ENCODE measurements at regions not wholly inside any gene's neighbourhood (a gene's known extent, or its start where the extent isn't known, plus 50 kb on each side); places are given as distances from the start of the nearest gene placed in this dataset.

DNA sequence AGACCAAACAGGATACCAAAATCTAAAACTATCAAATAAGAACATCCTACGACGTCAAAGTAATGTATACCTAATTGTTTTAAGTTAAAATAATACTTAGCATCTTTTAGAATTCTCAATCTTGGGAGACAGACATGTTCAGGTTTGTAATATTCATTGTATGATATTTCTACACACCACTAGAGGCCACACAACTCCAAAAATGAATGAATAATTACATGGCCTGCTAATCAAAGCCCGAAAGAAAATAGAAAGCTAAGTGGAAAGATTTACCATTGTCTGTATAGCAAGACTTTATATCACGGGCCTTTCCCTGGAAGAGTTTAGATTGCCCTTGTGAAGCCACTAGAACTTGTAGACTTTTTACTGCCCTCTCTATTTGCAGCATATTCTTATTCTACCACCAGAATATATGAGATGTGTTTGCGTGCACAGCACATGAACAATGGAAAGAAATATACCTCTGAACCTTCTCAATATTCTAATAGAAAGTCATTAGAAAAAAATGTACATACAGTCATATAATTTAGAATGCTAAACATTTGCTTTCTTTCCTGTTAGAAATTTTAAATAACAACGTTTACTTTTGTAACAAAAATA lies 380.1 kb upstream of the NUDT12 start:
- ATAC-seq, result no peak
- no peak overlapping the region for H3K27ac ChIP-seq
- intact Hi-C loops (cut with DNase I), result loop anchor here in 1 of 2 donors (10.0 kb wide), 1 partner anchor 472 kb away; no protein-coding TSS in a partner anchor
- H3K4me1 ChIP-seq, result no peaks in the 10 kb centered on the region
- no peak for DNase-seq
- no peak overlapping the region for H3K4me3 ChIP-seq
- no peaks in the 10 kb centered on the region for H3K9me3 ChIP-seq
- TF ChIP-seq, protein P1, sequence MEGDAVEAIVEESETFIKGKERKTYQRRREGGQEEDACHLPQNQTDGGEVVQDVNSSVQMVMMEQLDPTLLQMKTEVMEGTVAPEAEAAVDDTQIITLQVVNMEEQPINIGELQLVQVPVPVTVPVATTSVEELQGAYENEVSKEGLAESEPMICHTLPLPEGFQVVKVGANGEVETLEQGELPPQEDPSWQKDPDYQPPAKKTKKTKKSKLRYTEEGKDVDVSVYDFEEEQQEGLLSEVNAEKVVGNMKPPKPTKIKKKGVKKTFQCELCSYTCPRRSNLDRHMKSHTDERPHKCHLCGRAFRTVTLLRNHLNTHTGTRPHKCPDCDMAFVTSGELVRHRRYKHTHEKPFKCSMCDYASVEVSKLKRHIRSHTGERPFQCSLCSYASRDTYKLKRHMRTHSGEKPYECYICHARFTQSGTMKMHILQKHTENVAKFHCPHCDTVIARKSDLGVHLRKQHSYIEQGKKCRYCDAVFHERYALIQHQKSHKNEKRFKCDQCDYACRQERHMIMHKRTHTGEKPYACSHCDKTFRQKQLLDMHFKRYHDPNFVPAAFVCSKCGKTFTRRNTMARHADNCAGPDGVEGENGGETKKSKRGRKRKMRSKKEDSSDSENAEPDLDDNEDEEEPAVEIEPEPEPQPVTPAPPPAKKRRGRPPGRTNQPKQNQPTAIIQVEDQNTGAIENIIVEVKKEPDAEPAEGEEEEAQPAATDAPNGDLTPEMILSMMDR (IDR thresholded peaks at IDR 0.05), result no peak
- H3K36me3 ChIP-seq (ENCODE audit: insufficient read depth in 1 of 2, low read depth in 1 of 2), result no peaks in the 10 kb centered on the region
- H3K27me3 ChIP-seq (ENCODE audit: insufficient read depth in 3 of 3, low read length in 2 of 3), result no peaks in the 10 kb centered on the region
- WGBS, 3 donors, result 68 to 75% (median 71%) methylated on average over 6 of the region's 6 CpGs

DNA sequence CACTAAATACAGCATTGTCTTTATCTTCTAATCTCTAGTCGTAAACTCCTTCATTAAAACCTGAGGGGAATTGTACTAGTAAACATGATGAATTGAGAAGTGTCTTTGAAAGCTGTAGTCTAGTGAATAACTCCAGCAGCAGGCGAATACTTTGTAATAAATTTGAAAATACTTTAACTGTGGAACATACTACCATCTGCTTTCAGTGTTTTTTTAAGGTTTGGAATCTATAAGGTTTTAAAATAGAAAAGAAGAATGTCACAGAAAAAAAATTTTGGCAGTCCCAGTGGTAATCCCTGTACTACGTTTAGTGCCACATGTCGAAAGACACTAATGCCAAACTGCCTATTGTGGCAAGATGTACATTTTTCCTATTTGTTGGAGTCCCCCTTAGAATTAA lies 379.0 kb upstream of the NUDT12 start:
- WGBS, 3 donors, result 58 to 64% (median 58%) methylated on average over 4 of the region's 4 CpGs
- no peak for ATAC-seq
- intact Hi-C loops (cut with DNase I), result loop anchor here in 1 of 2 donors (10.0 kb wide), 1 partner anchor 473 kb away; no protein-coding TSS in a partner anchor
- H3K9me3 ChIP-seq, result no peaks in the 10 kb centered on the region
- TF ChIP-seq, protein P1 (IDR thresholded peaks at IDR 0.05), result no peak
- no peak overlapping the region for H3K27ac ChIP-seq
- H3K36me3 ChIP-seq (ENCODE audit: insufficient read depth in 1 of 2, low read depth in 1 of 2), result no peaks in the 10 kb centered on the region
- H3K27me3 ChIP-seq (ENCODE audit: insufficient read depth in 3 of 3, low read length in 2 of 3), result no peaks in the 10 kb centered on the region
- no peaks in the 10 kb centered on the region for H3K4me1 ChIP-seq
- H3K4me3 ChIP-seq, result no peak overlapping the region
- no peak for DNase-seq

DNA sequence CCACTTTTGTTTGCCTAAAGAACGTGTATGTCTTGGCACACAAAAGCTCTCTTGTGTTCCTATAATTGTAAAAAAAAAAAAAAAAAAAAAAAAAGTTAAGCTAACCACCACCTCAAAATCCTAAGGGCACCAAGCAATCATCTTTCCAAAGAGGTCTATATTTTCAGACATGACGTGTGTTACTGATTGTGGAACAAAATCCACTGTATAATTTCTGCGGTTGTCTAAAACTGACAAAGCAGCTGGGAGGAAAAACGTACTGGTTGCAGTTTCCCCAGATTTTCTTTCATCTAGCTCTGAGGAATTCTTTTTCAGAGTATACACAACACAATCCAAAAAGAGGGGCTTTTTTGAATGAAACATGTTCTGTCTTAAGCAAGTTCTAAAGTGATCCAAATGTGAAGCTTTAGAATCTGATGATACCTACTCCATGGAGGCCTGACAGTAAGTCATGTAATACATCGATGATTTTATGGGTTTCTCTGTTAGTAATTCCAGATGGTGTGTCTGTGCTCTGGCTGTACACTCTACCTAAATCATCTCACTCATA lies 375.6 kb upstream of the NUDT12 start:
- TF ChIP-seq, protein P1 (IDR thresholded peaks at IDR 0.05), result no peak
- 25 to 28% (median 27%) methylated on average over 5 of the region's 5 CpGs for WGBS, 3 donors

DNA sequence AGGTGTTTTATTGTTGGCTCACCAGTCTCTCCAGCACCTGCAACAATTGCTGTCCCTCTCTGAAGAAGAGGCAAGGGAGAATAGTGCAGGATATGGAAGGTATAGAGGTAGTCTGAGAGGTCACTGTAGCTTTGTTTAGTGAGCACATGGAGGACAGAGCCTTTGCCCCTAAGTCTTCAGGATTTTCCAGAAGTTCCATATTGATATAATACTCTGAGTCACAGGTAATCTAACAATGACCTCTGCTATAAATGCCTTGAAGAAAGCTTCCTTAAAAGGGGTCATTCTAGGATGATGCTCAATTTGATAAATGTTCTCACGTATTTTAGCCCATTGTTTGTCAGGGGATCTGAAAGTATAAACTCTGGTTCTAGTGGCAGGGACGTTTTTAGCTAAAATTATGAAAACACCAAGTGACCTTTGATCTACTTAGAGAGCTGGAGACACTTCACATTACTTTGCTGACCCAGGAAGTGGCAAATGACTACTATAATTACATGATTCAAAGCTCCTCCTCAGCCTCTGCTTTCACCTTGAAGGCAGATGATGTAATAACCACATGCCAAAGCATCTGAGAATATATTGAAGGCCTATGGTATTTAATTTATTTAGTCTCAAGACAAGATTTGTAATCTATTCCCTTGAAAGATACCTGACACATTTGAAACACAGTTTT lies 366.9 kb upstream of the NUDT12 start:
- Histone ChIP-seq H3K9me3 (no peaks in the 10 kb centered on the region), H3K27ac (no peak overlapping the region), H3K27me3 (ENCODE audit: insufficient read depth in 3 of 3, low read length in 2 of 3) (no peaks in the 10 kb centered on the region), H3K36me3 (ENCODE audit: insufficient read depth in 1 of 2, low read depth in 1 of 2) (no peaks in the 10 kb centered on the region), H3K4me3 (no peak overlapping the region), H3K4me1 (no peaks in the 10 kb centered on the region)
- no peak for DNase-seq
- intact Hi-C loops (cut with DNase I), result no loop called here
- ATAC-seq, result no peak
- TF ChIP-seq, protein P1 (IDR thresholded peaks at IDR 0.05), result no peak
- WGBS, 3 donors, result 47 to 49% (median 48%) methylated on average over 2 of the region's 2 CpGs

More for the DNA sequence above, 375.6 kb upstream of the NUDT12 start:
- no peak overlapping the region for H3K27ac ChIP-seq
- ATAC-seq, result no peak
- no peaks in the 10 kb centered on the region for H3K36me3 ChIP-seq (ENCODE audit: insufficient read depth in 1 of 2, low read depth in 1 of 2)
- no peaks in the 10 kb centered on the region for H3K4me1 ChIP-seq
- intact Hi-C loops (cut with DNase I), result no loop called here
- no peak overlapping the region for H3K4me3 ChIP-seq
- no peaks in the 10 kb centered on the region for H3K27me3 ChIP-seq (ENCODE audit: insufficient read depth in 3 of 3, low read length in 2 of 3)
- H3K9me3 ChIP-seq, result no peaks in the 10 kb centered on the region
- DNase-seq, result no peak
